ENCODE measurements at regions not wholly inside any gene's neighbourhood (a gene's known extent, or its start where the extent isn't known, plus 50 kb on each side); places are given as distances from the start of the nearest gene placed in this dataset.
A peak's percentile ranks its signal among the peaks of the same experiment; 100 is the strongest.

- DNase-seq: peak; percentile 40 to 96
- Histone ChIP-seq H3K4me3 (peak overlapping the region; percentile 40 to 47 (median 42)), H3K4me1 (peaks cover 11 to 23% (median 18%) of the 10 kb centered on the region in 4 donors), H3K9me3 (no peaks in the 10 kb centered on the region), H3K36me3 (no peaks in the 10 kb centered on the region), H3K27ac (peak overlapping the region in 4 of 5 donors; percentile 59 to 90 (median 83)), H3K27me3 (peaks cover 0 to 16% (median 8%) of the 10 kb centered on the region in 3 donors)
- 1 to 3% (median 2%) methylated on average over 37 to 46 of the region's 46 CpGs for WGBS, 5 donors
- peak; percentile 44 to 97 (median 89) for TF ChIP-seq POLR2AphosphoS5 (IDR thresholded peaks at IDR 0.05)
- TF ChIP-seq, protein P1, sequence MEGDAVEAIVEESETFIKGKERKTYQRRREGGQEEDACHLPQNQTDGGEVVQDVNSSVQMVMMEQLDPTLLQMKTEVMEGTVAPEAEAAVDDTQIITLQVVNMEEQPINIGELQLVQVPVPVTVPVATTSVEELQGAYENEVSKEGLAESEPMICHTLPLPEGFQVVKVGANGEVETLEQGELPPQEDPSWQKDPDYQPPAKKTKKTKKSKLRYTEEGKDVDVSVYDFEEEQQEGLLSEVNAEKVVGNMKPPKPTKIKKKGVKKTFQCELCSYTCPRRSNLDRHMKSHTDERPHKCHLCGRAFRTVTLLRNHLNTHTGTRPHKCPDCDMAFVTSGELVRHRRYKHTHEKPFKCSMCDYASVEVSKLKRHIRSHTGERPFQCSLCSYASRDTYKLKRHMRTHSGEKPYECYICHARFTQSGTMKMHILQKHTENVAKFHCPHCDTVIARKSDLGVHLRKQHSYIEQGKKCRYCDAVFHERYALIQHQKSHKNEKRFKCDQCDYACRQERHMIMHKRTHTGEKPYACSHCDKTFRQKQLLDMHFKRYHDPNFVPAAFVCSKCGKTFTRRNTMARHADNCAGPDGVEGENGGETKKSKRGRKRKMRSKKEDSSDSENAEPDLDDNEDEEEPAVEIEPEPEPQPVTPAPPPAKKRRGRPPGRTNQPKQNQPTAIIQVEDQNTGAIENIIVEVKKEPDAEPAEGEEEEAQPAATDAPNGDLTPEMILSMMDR (IDR thresholded peaks at IDR 0.05): peak in 1 of 7 experiments; percentile 4
- peak; percentile 93 for TF ChIP-seq EP300 (IDR thresholded peaks at IDR 0.05)
- TF ChIP-seq POLR2A (IDR thresholded peaks at IDR 0.05): no peak
- intact Hi-C loops (cut with DNase I; ENCODE audit: low total_unique reads): no loop called here
These were observed 269.9 kb upstream of the SORL1-AS1 start for GRCh38 chr11:121722431-121723245.

- no peaks in the 10 kb centered on the region for H3K9me3 ChIP-seq
- no peaks in the 10 kb centered on the region for H3K36me3 ChIP-seq
- WGBS, 5 donors: 52 to 64% (median 55%) methylated on average over 7 of the region's 7 CpGs
- H3K4me3 ChIP-seq: peak overlapping the region; percentile 40 to 47 (median 42)
- peaks cover 0 to 16% (median 8%) of the 10 kb centered on the region in 3 donors for H3K27me3 ChIP-seq
- TF ChIP-seq, protein P1 (IDR thresholded peaks at IDR 0.05): no peak
- no peak for TF ChIP-seq POLR2AphosphoS5 (IDR thresholded peaks at IDR 0.05)
- TF ChIP-seq EP300 (IDR thresholded peaks at IDR 0.05): no peak
- TF ChIP-seq POLR2A (IDR thresholded peaks at IDR 0.05): no peak
- DNase-seq: no peak
- H3K4me1 ChIP-seq: peaks cover 11 to 23% (median 18%) of the 10 kb centered on the region in 4 donors
- intact Hi-C loops (cut with DNase I; ENCODE audit: low total_unique reads): no loop called here
- H3K27ac ChIP-seq: peak overlapping the region in 4 of 5 donors; percentile 59 to 90 (median 83)
These were observed 269.2 kb upstream of the SORL1-AS1 start for GRCh38 chr11:121721961-121722360.

- WGBS, 5 donors: 84 to 97% (median 95%) methylated on average over 3 of the region's 3 CpGs
These were observed 268.7 kb upstream of the SORL1-AS1 start for GRCh38 chr11:121721448-121721847.

DNA sequence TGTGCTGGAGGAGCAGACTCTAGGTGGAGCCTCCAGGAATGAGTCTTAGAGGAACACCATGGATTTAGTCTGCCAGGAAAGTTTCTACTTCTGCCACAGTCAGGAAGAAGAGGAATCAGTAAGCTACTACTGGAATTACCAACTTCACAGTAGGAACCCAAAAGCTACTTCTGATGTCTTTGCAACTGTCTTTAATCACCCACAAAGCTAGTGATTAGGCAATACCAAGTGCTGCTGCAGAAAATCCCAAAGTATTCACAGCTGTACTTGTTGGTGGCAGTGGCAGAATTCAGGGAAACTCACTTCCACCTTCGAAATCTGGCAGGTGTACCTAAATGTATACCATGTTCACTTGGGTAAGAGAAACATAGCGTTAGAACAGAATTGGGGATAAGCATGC, 264.5 kb upstream of the SORL1-AS1 start:
- no peak for DNase-seq
- TF ChIP-seq EP300 (IDR thresholded peaks at IDR 0.05) (no peak), POLR2AphosphoS5 (IDR thresholded peaks at IDR 0.05) (no peak), POLR2A (IDR thresholded peaks at IDR 0.05) (no peak)
- TF ChIP-seq, protein P1 (IDR thresholded peaks at IDR 0.05): no peak
- 83 to 94% (median 89%) methylated on average over 2 of the region's 2 CpGs for WGBS, 5 donors
- no peak overlapping the region for H3K27ac ChIP-seq
- H3K36me3 ChIP-seq: no peaks in the 10 kb centered on the region
- no peaks in the 10 kb centered on the region for H3K9me3 ChIP-seq
- peaks cover 0 to 4% (median 0%) of the 10 kb centered on the region in 3 donors for H3K27me3 ChIP-seq
- peaks cover 2 to 5% (median 4%) of the 10 kb centered on the region in 4 donors for H3K4me1 ChIP-seq
- no peak overlapping the region for H3K4me3 ChIP-seq
- intact Hi-C loops (cut with DNase I; ENCODE audit: low total_unique reads): no loop called here

More at GRCh38 chr11:121721448-121721847, 268.7 kb upstream of the SORL1-AS1 start:
- Histone ChIP-seq H3K27ac (peak overlapping the region in 3 of 5 donors; percentile 79 to 90 (median 87)), H3K4me1 (peaks cover 11 to 23% (median 18%) of the 10 kb centered on the region in 4 donors), H3K9me3 (no peaks in the 10 kb centered on the region), H3K27me3 (peaks cover 0 to 16% (median 8%) of the 10 kb centered on the region in 3 donors), H3K4me3 (no peak overlapping the region), H3K36me3 (no peaks in the 10 kb centered on the region)
- intact Hi-C loops (cut with DNase I; ENCODE audit: low total_unique reads): no loop called here
- DNase-seq: no peak
- no peak for TF ChIP-seq POLR2A (IDR thresholded peaks at IDR 0.05)
- TF ChIP-seq, protein P1 (IDR thresholded peaks at IDR 0.05): no peak
- no peak for TF ChIP-seq EP300 (IDR thresholded peaks at IDR 0.05)
- TF ChIP-seq POLR2AphosphoS5 (IDR thresholded peaks at IDR 0.05): no peak
